DMS114 treated with DMSO at 0.1 percent for 48 hours (cell line): ENCODE measurements at regions not wholly inside any gene's neighbourhood (a gene's known extent, or its start where the extent isn't known, plus 50 kb on each side); places are given as distances from the start of the nearest gene placed in this dataset.
A peak's percentile ranks its signal among the peaks of the same experiment; 100 is the strongest.
"Not testable (repeated sequence)": the region's sequence is repeated elsewhere in the genome, so short reads cannot be mapped to it uniquely, and the experiment has no call there.

Source experiments
- DNase-seq: peaks from one replicate; lab custom pipeline; 2025; ENCODE audit not compliant: unreplicated experiment; lab: John Stamatoyannopoulos, UW

DNA sequence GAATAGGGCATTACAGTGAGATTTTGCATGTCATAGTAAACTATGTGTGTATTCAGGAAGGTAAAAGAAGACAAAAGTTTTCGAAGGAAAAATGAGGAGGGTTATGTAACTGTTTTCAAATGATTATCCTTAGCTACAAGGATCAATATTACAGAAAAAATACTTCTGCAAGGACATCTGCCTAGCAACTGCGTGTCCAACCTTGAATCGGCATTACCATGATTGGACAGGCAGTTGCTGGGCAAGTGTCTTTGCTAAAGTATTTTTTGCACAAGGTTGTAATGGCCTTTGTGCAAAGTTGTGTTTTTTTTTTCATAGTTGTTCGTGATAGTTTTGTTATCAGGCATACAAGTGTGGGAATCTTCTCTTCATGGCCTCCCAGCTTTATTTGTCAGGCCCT lies 136.8 kb downstream of the FASLG start:
- no peak for DNase-seq

GRCh38 chr1:172799804-172800203 lies 140.9 kb downstream of the FASLG start:
- DNase-seq, result not testable (repeated sequence)

- DNase-seq, result no peak
Observed at GRCh38 chr1:172801771-172802322, 142.9 kb downstream of the FASLG start.

- DNase-seq, result no peak
Observed at GRCh38 chr1:172809750-172810149, 150.8 kb downstream of the FASLG start.

DNA sequence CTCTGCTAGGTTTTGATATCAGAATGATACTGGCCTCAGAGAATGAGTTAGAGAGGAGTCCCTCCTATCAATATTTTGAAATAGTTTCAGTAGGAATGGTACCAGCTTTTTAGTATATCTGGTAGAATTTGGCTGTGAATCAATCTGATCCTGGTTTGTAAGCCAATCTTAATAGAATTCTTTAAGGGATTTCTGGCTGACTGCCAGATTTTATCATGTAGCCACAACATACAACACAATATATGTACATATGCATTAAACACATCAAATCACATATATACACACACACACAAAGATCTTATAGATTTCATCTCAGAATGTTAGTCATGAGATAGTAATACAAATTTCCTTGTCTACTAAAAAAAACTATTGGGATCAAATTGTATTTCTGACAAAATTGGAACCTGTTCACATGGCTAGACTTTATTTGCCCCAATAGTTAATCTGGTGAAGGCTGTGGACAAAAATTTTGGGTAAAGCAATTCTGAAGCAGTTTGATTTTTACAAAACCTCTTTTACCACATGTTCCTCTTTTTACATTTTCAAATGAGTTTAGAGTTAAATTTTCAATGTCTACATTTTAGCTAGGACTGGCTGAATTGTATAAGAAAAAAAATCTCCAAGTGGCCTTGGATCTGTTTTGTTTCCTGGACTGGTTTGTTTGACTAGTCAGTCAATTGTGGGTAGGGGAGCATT lies 151.7 kb downstream of the FASLG start:
- DNase-seq, result no peak

- no peak for DNase-seq
Observed at GRCh38 chr1:172811694-172812093, 152.8 kb downstream of the FASLG start.

- no peak for DNase-seq
Observed at GRCh38 chr1:172812118-172812517, 153.2 kb downstream of the FASLG start.

DNA sequence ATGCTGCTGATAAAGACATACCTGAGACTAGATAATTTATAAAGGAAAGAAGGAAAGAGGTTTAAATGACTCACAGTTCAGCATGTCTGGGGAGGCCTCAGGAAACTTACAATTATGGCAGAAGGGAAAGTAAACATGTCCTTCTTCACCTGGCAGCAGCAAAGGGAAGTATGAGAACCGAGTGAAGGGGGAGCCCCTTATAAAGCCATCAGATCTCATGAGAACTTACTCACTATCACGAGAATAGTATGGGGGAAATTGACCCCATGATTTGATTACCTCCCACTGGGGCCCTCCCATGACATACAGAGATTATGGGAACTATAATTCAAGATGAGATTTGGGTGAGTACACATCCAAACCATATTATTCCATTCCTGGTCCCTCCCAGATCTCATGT lies 154.4 kb downstream of the FASLG start:
- no peak for DNase-seq

- no peak for DNase-seq
Observed at GRCh38 chr1:172814428-172814827, 155.5 kb downstream of the FASLG start.

DNA sequence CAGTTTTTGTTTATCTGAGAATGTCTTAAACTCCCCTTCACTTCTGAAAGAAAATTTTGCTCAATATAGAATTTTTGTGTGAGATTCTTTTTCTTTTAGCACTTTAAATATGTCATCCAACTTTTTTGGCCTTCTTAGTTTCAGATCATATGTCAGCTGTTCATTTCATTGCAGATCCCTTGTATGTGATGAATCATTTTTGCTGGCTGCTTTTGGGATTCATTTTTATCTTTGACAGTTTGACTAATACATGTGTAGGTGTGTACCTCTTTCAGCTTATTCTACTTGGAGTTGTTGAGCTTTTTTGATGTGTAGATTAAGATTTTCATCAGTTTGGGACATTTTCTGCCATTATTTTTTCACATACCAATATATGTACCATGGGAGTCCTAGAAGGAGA lies 156.8 kb downstream of the FASLG start:
- no peak for DNase-seq

- DNase-seq, result no peak
Observed at GRCh38 chr1:172818841-172819527, 160.1 kb downstream of the FASLG start.

- no peak for DNase-seq
Observed at GRCh38 chr1:172820475-172821158, 161.7 kb downstream of the FASLG start.

GRCh38 chr1:172821609-172822274 lies 162.8 kb downstream of the FASLG start:
- no peak for DNase-seq

DNA sequence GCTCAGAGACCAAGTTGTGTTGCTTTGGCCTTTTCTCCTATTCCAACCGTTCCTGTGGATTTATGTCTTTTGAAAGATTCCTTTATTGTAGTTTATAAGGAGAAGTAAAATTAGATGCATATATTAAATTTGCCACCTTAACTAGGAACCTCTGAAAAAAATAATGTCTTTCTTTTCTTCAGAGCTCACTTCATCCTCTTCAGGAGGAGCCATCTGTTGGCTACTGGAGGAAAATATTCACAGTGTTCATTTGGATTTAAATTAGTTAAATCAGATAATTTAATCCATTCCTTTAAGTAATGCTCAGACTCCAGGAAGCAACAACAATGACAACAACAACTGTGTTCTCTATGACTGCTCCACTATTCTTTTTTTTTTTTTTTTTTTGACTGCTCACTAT lies 164.0 kb downstream of the FASLG start:
- DNase-seq, result no peak

DNA sequence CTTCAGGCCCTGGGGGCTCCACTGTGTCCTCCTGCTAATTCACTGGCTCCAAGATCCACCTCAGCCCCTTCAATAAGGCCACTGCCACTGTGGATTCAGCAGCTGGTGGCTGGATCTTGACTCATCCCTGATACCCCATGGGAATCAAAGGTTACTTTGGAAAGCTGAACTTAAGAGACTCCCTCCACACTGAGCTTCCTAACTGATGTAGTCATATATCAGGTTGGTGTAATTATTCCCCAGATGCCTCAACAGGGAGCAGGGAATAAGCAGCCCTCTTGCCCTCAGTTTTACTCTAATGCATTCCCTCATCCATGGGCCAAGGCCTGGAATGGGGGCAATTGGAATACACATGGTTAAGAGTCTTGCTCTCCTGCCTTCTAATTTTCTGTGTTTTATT lies 164.6 kb downstream of the FASLG start:
- no peak for DNase-seq

GRCh38 chr1:172824209-172824608 lies 165.3 kb downstream of the FASLG start:
- no peak for DNase-seq

GRCh38 chr1:172826096-172826741 lies 167.3 kb downstream of the FASLG start:
- peak; percentile 30 for DNase-seq

- DNase-seq, result no peak
Observed at GRCh38 chr1:172827301-172827700, 168.4 kb downstream of the FASLG start.

- DNase-seq, result no peak
Observed at GRCh38 chr1:172827841-172828240, 168.9 kb downstream of the FASLG start.

DNA sequence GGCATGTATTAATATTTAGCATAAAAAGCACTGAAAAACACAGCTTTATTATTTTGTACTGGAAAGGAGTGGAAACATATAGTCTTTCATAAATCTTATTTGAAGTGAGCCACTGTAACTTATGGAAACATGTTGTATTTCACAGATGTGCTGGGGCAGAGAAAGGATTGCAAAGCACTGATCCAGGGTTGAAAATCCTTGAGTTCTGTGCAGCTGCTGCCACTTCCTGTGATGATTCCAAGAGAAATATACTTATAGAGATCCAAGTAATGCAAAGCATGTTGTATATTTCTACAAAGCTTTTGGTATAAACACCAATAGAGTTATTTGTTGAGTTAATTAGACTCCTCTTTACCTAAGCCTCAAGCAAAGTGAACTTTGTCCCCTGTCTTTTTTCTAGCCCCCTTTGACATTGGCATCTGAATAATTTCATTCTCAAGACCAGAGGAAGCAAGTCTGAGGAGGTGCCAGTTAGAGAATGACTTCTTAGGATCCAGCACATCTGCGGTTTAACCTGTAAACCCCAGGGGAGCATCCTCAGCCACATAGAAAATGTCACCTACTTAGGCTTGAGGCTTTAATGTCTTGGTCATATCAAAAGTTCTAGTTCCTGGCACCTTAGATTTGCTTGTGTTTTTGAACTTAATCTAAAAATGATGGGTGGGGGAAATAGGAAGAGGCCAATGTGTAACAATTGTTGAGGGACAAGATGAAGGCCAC lies 173.3 kb downstream of the FASLG start:
- no peak for DNase-seq
